T-cell (primary cell): ENCODE measurements at regions not wholly inside any gene's neighbourhood (a gene's known extent, or its start where the extent isn't known, plus 50 kb on each side); places are given as distances from the start of the nearest gene placed in this dataset.

Source experiments
- ATAC-seq, 4 experiments: fragments of 200-7000 bp in 3 of 4; fragments of 150-1000 bp in 1 of 4; cut with Tn5 transposase; replicated peaks in 1 of 4; 1 replicate in 3 of 4; 2 replicates in 1 of 4; pipeline ENCODE4 v1.10.0; 2021; ENCODE audit warnings: moderate library complexity in 3 of 4, mild to moderate bottlenecking in 2 of 4, moderate number of reproducible peaks in 1 of 4
- CTCF ChIA-PET, 2 donors: fragments of 300-600 bp; sonication (Branson Sonifier 250); formaldehyde crosslinking; loops; one replicate each; lab custom pipeline; 2022; ENCODE audit warnings: antibody characterized with exemption in 2 of 2; lab: Charles Lee
- POLR2A ChIA-PET, 2 donors: fragments of 300-600 bp; sonication (Branson Sonifier 250); formaldehyde crosslinking; loops; one replicate each; lab custom pipeline; 2022; ENCODE audit warnings: antibody characterized with exemption in 2 of 2; lab: Charles Lee
- DNase-seq, 35 experiments: peaks; one replicate each; pipeline versions ENCODE4 v3.0.0 to v3.0.0-alpha.2; 2013 to 2023
- H3K27ac ChIP-seq: one replicate; pipeline ENCODE4 v1.5.1; 2013; ENCODE audit warnings: low read length
- H3K27me3 ChIP-seq, 2 experiments: replicated peaks in 1 of 2; 1 replicate in 1 of 2; 2 replicates in 1 of 2; pipeline versions ENCODE4 v1.6.1 to v1.7.0; 2013; ENCODE audit warnings: low read length in 1 of 2, mixed read lengths in 1 of 2; ENCODE audit not compliant: control insufficient read depth in 2 of 2, insufficient read depth in 2 of 2; ENCODE audit errors: extremely low read depth in 1 of 2
- H3K36me3 ChIP-seq, 2 donors: 1 replicate in 1 of 2; 2 replicates in 1 of 2; pipeline versions ENCODE4 v1.6.1 to v1.7.0; 2013; ENCODE audit warnings: low read length in 1 of 2; ENCODE audit not compliant: control insufficient read depth in 2 of 2, insufficient read depth in 1 of 2; ENCODE audit errors: extremely low read depth in 1 of 2
- H3K4me1 ChIP-seq, 2 experiments: 1 replicate in 1 of 2; 2 replicates in 1 of 2; pipeline versions ENCODE4 v1.6.1 to v1.7.0; 2013; ENCODE audit warnings: low read length in 2 of 2, mixed read lengths in 1 of 2; ENCODE audit not compliant: insufficient read depth in 2 of 2, control insufficient read depth in 1 of 2; ENCODE audit errors: extremely low read depth in 1 of 2
- H3K4me3 ChIP-seq, 2 donors: 1 replicate in 1 of 2; 2 replicates in 1 of 2; pipeline versions ENCODE4 v1.5.1 to v1.7.0; 2013; ENCODE audit warnings: mild to moderate bottlenecking in 2 of 2, low read length in 1 of 2, moderate library complexity in 1 of 2; ENCODE audit not compliant: control insufficient read depth in 1 of 2; ENCODE audit errors: extremely low read depth in 1 of 2
- H3K9me3 ChIP-seq: 2 replicates; pipeline ENCODE4 v1.7.0; 2013
- H3K27ac Mint-ChIP-seq, 2 donors: one replicate each; pipeline ENCODE4 v1.8.0; 2020 to 2021; ENCODE audit warnings: mild to moderate bottlenecking in 2 of 2, mixed read lengths in 2 of 2
- H3K27me3 Mint-ChIP-seq, 2 donors: one replicate each; pipeline ENCODE4 v1.8.0; 2021 to 2022; ENCODE audit warnings: mixed read lengths in 2 of 2
- H3K36me3 Mint-ChIP-seq: one replicate; pipeline ENCODE4 v1.8.0; 2021; ENCODE audit warnings: mixed read lengths
- H3K4me1 Mint-ChIP-seq, 3 donors: one replicate each; pipeline ENCODE4 v1.8.0; 2020 to 2022; ENCODE audit warnings: mixed read lengths in 3 of 3, mild to moderate bottlenecking in 1 of 3
- H3K4me3 Mint-ChIP-seq, 3 donors: one replicate each; pipeline ENCODE4 v1.8.0; 2020 to 2022; ENCODE audit warnings: mild to moderate bottlenecking in 3 of 3, mixed read lengths in 3 of 3, moderate library complexity in 3 of 3
- H3K9me3 Mint-ChIP-seq, 3 donors: one replicate each; pipeline ENCODE4 v1.8.0; 2020 to 2022; ENCODE audit warnings: mixed read lengths in 3 of 3
- WGBS: methylation state at CpG from one replicate; pipeline ENCODE4 v1.1.5; 2013; ENCODE audit warnings: missing lambda C conversion rate; ENCODE audit not compliant: insufficient coverage; 5-methylcytosine and 5-hydroxymethylcytosine counted together

- no peak overlapping the region for H3K4me3 Mint-ChIP-seq
- ATAC-seq (no peak), DNase-seq (no peak)
- CTCF ChIA-PET = interaction anchor here in 1 of 2 donors (0.7 kb wide), 1 partner anchor 49 kb away, joined by 11 read pairs; no protein-coding TSS in a partner anchor
- H3K27me3 ChIP-seq = no peaks in the 10 kb centered on the region
- no peaks in the 10 kb centered on the region for H3K9me3 Mint-ChIP-seq
- no peaks in the 10 kb centered on the region for H3K36me3 ChIP-seq
- WGBS = no CpG with 5 or more reads among the region's 2 CpGs
- H3K27ac Mint-ChIP-seq = no peak overlapping the region
- no peaks in the 10 kb centered on the region for H3K9me3 ChIP-seq
- H3K36me3 Mint-ChIP-seq = no peaks in the 10 kb centered on the region
- POLR2A ChIA-PET = no interaction called here
- H3K4me1 ChIP-seq = no peaks in the 10 kb centered on the region
- no peak overlapping the region for H3K27ac ChIP-seq
- H3K27me3 Mint-ChIP-seq = peaks cover 0 to 4% of the 10 kb centered on the region in 2 donors
- H3K4me3 ChIP-seq = no peak overlapping the region
- peaks cover 0 to 1% (median 0%) of the 10 kb centered on the region in 3 donors for H3K4me1 Mint-ChIP-seq
Measured at GRCh38 chr16:72240466-72240865, 68.5 kb upstream of the PMFBP1 start.

GRCh38 chr16:72236866-72237265 lies 64.9 kb upstream of the PMFBP1 start:
- ChIA-PET POLR2A (no interaction called here), CTCF (no interaction called here)
- ATAC-seq (no peak), DNase-seq (no peak)
- Histone ChIP-seq H3K27ac (no peak overlapping the region), H3K9me3 (no peaks in the 10 kb centered on the region), H3K4me1 (no peaks in the 10 kb centered on the region), H3K36me3 (no peaks in the 10 kb centered on the region), H3K4me3 (no peak overlapping the region), H3K27me3 (no peaks in the 10 kb centered on the region)
- Mint-ChIP-seq H3K9me3 (peaks cover 0 to 3% (median 0%) of the 10 kb centered on the region in 3 donors), H3K27ac (no peak overlapping the region), H3K4me3 (no peak overlapping the region), H3K27me3 (peaks cover 0 to 4% of the 10 kb centered on the region in 2 donors), H3K36me3 (no peaks in the 10 kb centered on the region), H3K4me1 (no peaks in the 10 kb centered on the region)
- WGBS = no CpG with 5 or more reads among the region's 2 CpGs

- POLR2A ChIA-PET = no interaction called here
- 92% methylated on average over 2 of the region's 5 CpGs for WGBS
- CTCF ChIA-PET = no interaction called here
- Mint-ChIP-seq H3K4me3 (no peak overlapping the region), H3K27me3 (peaks cover 2 to 5% of the 10 kb centered on the region in 2 donors), H3K9me3 (peaks cover 0 to 3% (median 0%) of the 10 kb centered on the region in 3 donors), H3K4me1 (no peaks in the 10 kb centered on the region), H3K27ac (no peak overlapping the region), H3K36me3 (no peaks in the 10 kb centered on the region)
- no peak for DNase-seq
- no peaks in the 10 kb centered on the region for H3K4me1 ChIP-seq
- no peaks in the 10 kb centered on the region for H3K36me3 ChIP-seq
- no peaks in the 10 kb centered on the region for H3K9me3 ChIP-seq
- H3K27me3 ChIP-seq = no peaks in the 10 kb centered on the region
- no peak for ATAC-seq
- H3K27ac ChIP-seq = no peak overlapping the region
- no peak overlapping the region for H3K4me3 ChIP-seq
Measured at GRCh38 chr16:72234387-72234786, 62.4 kb upstream of the PMFBP1 start.

GRCh38 chr16:72228014-72228413 lies 56.1 kb upstream of the PMFBP1 start:
- H3K4me1 ChIP-seq = no peaks in the 10 kb centered on the region
- no peak overlapping the region for H3K4me3 Mint-ChIP-seq
- ChIA-PET CTCF (no interaction called here), POLR2A (no interaction called here)
- ATAC-seq (no peak), DNase-seq (no peak)
- no peaks in the 10 kb centered on the region for H3K27me3 ChIP-seq
- no CpG with 5 or more reads among the region's 8 CpGs for WGBS
- no peaks in the 10 kb centered on the region for H3K9me3 Mint-ChIP-seq
- no peak overlapping the region for H3K4me3 ChIP-seq
- H3K27ac ChIP-seq = no peak overlapping the region
- no peaks in the 10 kb centered on the region for H3K36me3 ChIP-seq
- no peak overlapping the region for H3K27ac Mint-ChIP-seq
- no peaks in the 10 kb centered on the region for H3K36me3 Mint-ChIP-seq
- peaks cover 0 to 5% of the 10 kb centered on the region in 2 donors for H3K27me3 Mint-ChIP-seq
- H3K4me1 Mint-ChIP-seq = no peaks in the 10 kb centered on the region
- H3K9me3 ChIP-seq = no peaks in the 10 kb centered on the region

GRCh38 chr16:72226136-72226535 lies 54.2 kb upstream of the PMFBP1 start:
- CTCF ChIA-PET = no interaction called here
- H3K36me3 Mint-ChIP-seq = no peaks in the 10 kb centered on the region

GRCh38 chr16:72224260-72224768 lies 52.4 kb upstream of the PMFBP1 start:
- ATAC-seq = no peak
- Histone ChIP-seq H3K4me3 (no peak overlapping the region), H3K27ac (no peak overlapping the region), H3K36me3 (no peaks in the 10 kb centered on the region), H3K4me1 (no peaks in the 10 kb centered on the region), H3K27me3 (no peaks in the 10 kb centered on the region), H3K9me3 (no peaks in the 10 kb centered on the region)
- H3K27ac Mint-ChIP-seq = no peak overlapping the region
- no peak overlapping the region for H3K4me3 Mint-ChIP-seq
- H3K9me3 Mint-ChIP-seq = no peaks in the 10 kb centered on the region
- POLR2A ChIA-PET = no interaction called here
- whole genome bisulfite sequencing = 49% methylated on average over 5 of the region's 6 CpGs
- no peak for DNase-seq
- CTCF ChIA-PET = no interaction called here
- H3K36me3 Mint-ChIP-seq = no peaks in the 10 kb centered on the region
- peaks cover 0 to 1% of the 10 kb centered on the region in 2 donors for H3K27me3 Mint-ChIP-seq
- no peaks in the 10 kb centered on the region for H3K4me1 Mint-ChIP-seq

More at GRCh38 chr16:72226136-72226535, 54.2 kb upstream of the PMFBP1 start:
- H3K9me3 ChIP-seq = no peaks in the 10 kb centered on the region
- WGBS = 80% methylated on average over 2 of the region's 3 CpGs
- no peak for ATAC-seq
- POLR2A ChIA-PET = no interaction called here
- no peaks in the 10 kb centered on the region for H3K4me1 Mint-ChIP-seq
- H3K27ac Mint-ChIP-seq = no peak overlapping the region
- H3K4me1 ChIP-seq = no peaks in the 10 kb centered on the region
- H3K4me3 Mint-ChIP-seq = no peak overlapping the region
- no peak for DNase-seq
- no peak overlapping the region for H3K4me3 ChIP-seq
- no peaks in the 10 kb centered on the region for H3K27me3 ChIP-seq
- peaks cover 1 to 5% of the 10 kb centered on the region in 2 donors for H3K27me3 Mint-ChIP-seq
- no peaks in the 10 kb centered on the region for H3K9me3 Mint-ChIP-seq
- H3K36me3 ChIP-seq = no peaks in the 10 kb centered on the region
- no peak overlapping the region for H3K27ac ChIP-seq

- Mint-ChIP-seq H3K27ac (no peak overlapping the region), H3K4me1 (no peaks in the 10 kb centered on the region), H3K4me3 (no peak overlapping the region), H3K9me3 (no peaks in the 10 kb centered on the region), H3K27me3 (peaks cover 0 to 1% of the 10 kb centered on the region in 2 donors), H3K36me3 (no peaks in the 10 kb centered on the region)
- Histone ChIP-seq H3K27ac (no peak overlapping the region), H3K27me3 (no peaks in the 10 kb centered on the region), H3K36me3 (no peaks in the 10 kb centered on the region), H3K4me1 (no peaks in the 10 kb centered on the region), H3K9me3 (no peaks in the 10 kb centered on the region), H3K4me3 (no peak overlapping the region)
- DNase-seq = no peak
- CTCF ChIA-PET = no interaction called here
- no CpG with 5 or more reads among the region's 2 CpGs for WGBS
- ATAC-seq = no peak
- POLR2A ChIA-PET = no interaction called here
Measured at GRCh38 chr16:72222503-72222902, 50.5 kb upstream of the PMFBP1 start.
